HCT116 (cell line): ENCODE measurements at regions not wholly inside any gene's neighbourhood (a gene's known extent, or its start where the extent isn't known, plus 50 kb on each side); places are given as distances from the start of the nearest gene placed in this dataset.

Experiments
- ATAC-seq: fragments of 200-7000 bp; cut with Tn5 transposase; 2 replicates; pipeline ENCODE4 v1.9.1; 2020; ENCODE audit warnings: mild to moderate bottlenecking, moderate library complexity
- BruUV-seq: library from RNA; stranded (reverse); fragments of 400-500 nt; replicated peaks from 2 replicates; lab custom pipeline; 2021; lab: Mats Ljungman, UMichigan
- CTCF ChIA-PET: fragments of 300-600 bp; sonication (Branson Sonifier 250); formaldehyde crosslinking; loops from one replicate; lab custom pipeline; 2021; ENCODE audit warnings: antibody characterized with exemption; lab: Charles Lee
- POLR2A ChIA-PET: fragments of 300-600, 350-600 bp; sonication (Branson Sonifier 250); formaldehyde crosslinking; loops from one replicate; lab custom pipeline; 2021; ENCODE audit warnings: antibody characterized with exemption; lab: Charles Lee
- RAD21 ChIA-PET, 2 experiments: fragments of 300-600 bp; sonication (Branson Sonifier 250); formaldehyde crosslinking; loops; one replicate each; lab custom pipeline; 2023; ENCODE audit warnings: low total read pairs in 2 of 2; ENCODE audit not compliant: uncharacterized antibody in 2 of 2, unreplicated experiment in 2 of 2, low non-redundant PET in 1 of 2; lab: Charles Lee
- DNase-seq: peaks from one replicate; pipeline ENCODE4 v3.0.0-alpha.2; 2010; ENCODE audit warnings: low read depth, low spot score
- H2AFZ ChIP-seq: fragments of 200-600 bp; shearing (Covaris generic), sonication (generic); 2 replicates; pipeline ENCODE4 v1.6.1; 2017; ENCODE audit warnings: low read depth, mixed run types, mixed read lengths, antibody characterized with exemption, low read length; ENCODE audit not compliant: poor library complexity, severe bottlenecking
- H3K27ac ChIP-seq: 2 replicates; pipeline ENCODE4 v1.5.1; 2012; ENCODE audit warnings: low read depth, low read length
- H3K27me3 ChIP-seq: fragments of 200-600 bp; sonication (generic); 2 replicates; pipeline ENCODE4 v1.6.1; 2016; ENCODE audit warnings: mixed run types, low read length, mixed read lengths; ENCODE audit not compliant: insufficient read depth
- H3K36me3 ChIP-seq, 2 experiments: fragments of 200-500 bp in 1 of 2; fragments of 200-600 bp in 1 of 2; sonication (Bioruptor generic) in 1 of 2; sonication (generic) in 1 of 2; 2 replicates each; pipeline versions ENCODE4 v1.5.1 to v1.6.1; 2014 to 2016; ENCODE audit warnings: low read length in 2 of 2, inconsistent platforms in 1 of 2, mixed read lengths in 1 of 2, mixed run types in 1 of 2; ENCODE audit not compliant: insufficient read depth in 2 of 2, control insufficient read depth in 1 of 2
- H3K4me1 ChIP-seq, 2 experiments: fragments of 200-600 bp in 1 of 2; sonication (generic) in 1 of 2; 2 replicates each; pipeline versions ENCODE4 v1.5.1 to v1.6.1; 2012 to 2017; ENCODE audit warnings: low read length in 2 of 2, inconsistent platforms in 1 of 2, mild to moderate bottlenecking in 1 of 2, mixed read lengths in 1 of 2, mixed run types in 1 of 2, moderate library complexity in 1 of 2; ENCODE audit not compliant: insufficient read depth in 2 of 2, control insufficient read depth in 1 of 2
- H3K4me2 ChIP-seq: fragments of 200-600 bp; sonication (generic); 2 replicates; pipeline ENCODE4 v1.6.1; 2017; ENCODE audit warnings: mixed run types, low read length, mixed read lengths
- H3K4me3 ChIP-seq, 2 experiments: fragments of 200-600 bp in 1 of 2; sonication (generic) in 1 of 2; replicated peaks in 1 of 2; 2 replicates each; pipeline ENCODE4 v1.5.1; 2011 to 2016; ENCODE audit warnings: low read length in 2 of 2, control low read depth in 1 of 2, low read depth in 1 of 2, mild to moderate bottlenecking in 1 of 2, mixed read lengths in 1 of 2, mixed run types in 1 of 2
- H3K79me2 ChIP-seq: fragments of 200-600 bp; sonication (generic); 2 replicates; pipeline ENCODE4 v1.6.1; 2017; ENCODE audit warnings: mild to moderate bottlenecking, mixed run types, low read length, moderate library complexity, mixed read lengths; ENCODE audit not compliant: insufficient read depth
- H3K9ac ChIP-seq: fragments of 200-600 bp; sonication (generic); 2 replicates; pipeline ENCODE4 v1.6.1; 2016; ENCODE audit warnings: low read length, mixed read lengths
- H3K9me2 ChIP-seq: fragments of 200-600 bp; sonication (generic), shearing (Covaris generic); 2 replicates; pipeline ENCODE4 v1.6.1; 2017; ENCODE audit warnings: mixed run types, mild to moderate bottlenecking, moderate library complexity; ENCODE audit not compliant: insufficient read depth
- H3K9me3 ChIP-seq, 2 experiments: fragments of 200-500 bp in 1 of 2; fragments of 200-600 bp in 1 of 2; sonication (Bioruptor generic) in 1 of 2; sonication (generic) in 1 of 2; 2 replicates each; pipeline ENCODE4 v1.6.1; 2014 to 2017; ENCODE audit warnings: low read length in 2 of 2, mixed read lengths in 2 of 2, inconsistent platforms in 1 of 2, low read depth in 1 of 2, mild to moderate bottlenecking in 1 of 2, mixed run types in 1 of 2, moderate library complexity in 1 of 2; ENCODE audit not compliant: control insufficient read depth in 1 of 2, insufficient read depth in 1 of 2
- H4K20me1 ChIP-seq: fragments of 200-600 bp; sonication (generic), shearing (Covaris generic); 2 replicates; pipeline ENCODE4 v1.6.1; 2017; ENCODE audit warnings: mixed run types, mild to moderate bottlenecking, moderate library complexity; ENCODE audit not compliant: insufficient read depth
- CEBPB ChIP-seq: IDR thresholded peaks from 2 replicates; pipeline ENCODE4 v1.6.1; 2012; ENCODE audit warnings: low read depth
- ELF1 ChIP-seq: IDR thresholded peaks from 2 replicates; pipeline ENCODE4 v1.6.1; 2012; ENCODE audit warnings: low read depth, borderline replicate concordance
- EZH2 ChIP-seq: fragments of 200-600 bp; sonication (generic); IDR thresholded peaks from 2 replicates; pipeline ENCODE4 v1.6.1; 2017; ENCODE audit warnings: antibody characterized with exemption, mixed run types
- EZH2phosphoT487 ChIP-seq: fragments of 200-600 bp; IDR thresholded peaks from 2 replicates; pipeline ENCODE4 v1.6.1; 2018; ENCODE audit warnings: antibody characterized with exemption, borderline replicate concordance
- FOSL1 ChIP-seq: IDR thresholded peaks from 2 replicates; pipeline ENCODE4 v1.6.1; 2012; ENCODE audit warnings: low read depth
- REST ChIP-seq: IDR thresholded peaks from 2 replicates; pipeline ENCODE4 v1.6.1; 2012; ENCODE audit warnings: low read depth
- SP1 ChIP-seq: IDR thresholded peaks from 2 replicates; pipeline ENCODE4 v1.6.1; 2012; ENCODE audit warnings: low read depth
- TCF7L2 ChIP-seq: IDR thresholded peaks from 2 replicates; pipeline ENCODE4 v1.7.0; 2011; ENCODE audit warnings: borderline replicate concordance, inconsistent platforms; ENCODE audit not compliant: insufficient read depth, insufficient read length; ENCODE audit errors: extremely low read depth
- YY1 ChIP-seq: IDR thresholded peaks from 2 replicates; pipeline ENCODE4 v1.6.1; 2011; ENCODE audit warnings: low read length, low read depth, moderate library complexity, mild to moderate bottlenecking; ENCODE audit not compliant: insufficient replicate concordance; ENCODE audit errors: extremely low read depth
- ZFX ChIP-seq: fragments of 450-650 bp; IDR thresholded peaks from 2 replicates; pipeline ENCODE4 v1.6.1; 2017
- ZNF274 ChIP-seq: fragments of 200-500 bp; sonication (Bioruptor generic); IDR thresholded peaks from 2 replicates; pipeline ENCODE4 v1.6.1; 2014; ENCODE audit warnings: mild to moderate bottlenecking, low read depth, low read length, inconsistent platforms
- intact Hi-C: fragments of 100-400 bp; cut with micrococcal nuclease; formaldehyde crosslinking; loops from 2 replicates; pipeline ENCODE4 v1.10.0; 2022
- TF ChIP-seq, protein P1 (sequence below): IDR thresholded peaks from 2 replicates; pipeline ENCODE4 v1.6.1; 2012

DNA sequence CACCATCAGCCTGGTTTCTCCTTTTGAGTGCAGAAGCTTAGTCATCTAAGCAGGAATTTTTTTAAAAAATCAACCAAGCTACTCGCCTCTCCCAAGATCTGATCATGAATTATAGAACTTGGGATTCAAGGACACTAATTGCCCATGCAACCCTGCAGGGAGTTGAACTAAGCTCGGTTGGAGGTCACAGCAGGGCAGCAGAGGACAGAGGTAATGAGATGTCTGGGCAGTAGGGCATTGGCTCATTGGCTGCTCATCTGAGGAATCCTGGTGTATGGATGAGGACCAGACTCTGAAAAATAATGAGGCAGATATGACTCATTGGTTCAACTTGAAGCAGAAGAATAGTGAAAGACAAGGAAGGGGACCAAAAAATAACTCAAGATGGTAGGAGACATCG, 111.8 kb upstream of the TLE1 start:
- Histone ChIP-seq H3K27ac (no peak overlapping the region), H3K27me3 (no peaks in the 10 kb centered on the region), H3K9ac (no peak overlapping the region), H3K9me2 (no peaks in the 10 kb centered on the region), H3K4me2 (no peak overlapping the region), H3K4me1 (peaks cover 0 to 8% of the 10 kb centered on the region in 2 experiments; a peak in 2 of 4 replicates), H4K20me1 (no peaks in the 10 kb centered on the region), H3K79me2 (no peaks in the 10 kb centered on the region), H3K36me3 (no peaks in the 10 kb centered on the region), H3K4me3 (no peak overlapping the region)
- ATAC-seq: 0 out of 2 replicates have a peak, but pooled peaks have one; percentile 38
- CTCF ChIA-PET: no interaction called here
- TF ChIP-seq ELF1: no peak
- TF ChIP-seq REST: no peak
- TF ChIP-seq FOSL1: no peak
- no peak for TF ChIP-seq YY1
- TF ChIP-seq EZH2: no peak
- TF ChIP-seq, protein P1, sequence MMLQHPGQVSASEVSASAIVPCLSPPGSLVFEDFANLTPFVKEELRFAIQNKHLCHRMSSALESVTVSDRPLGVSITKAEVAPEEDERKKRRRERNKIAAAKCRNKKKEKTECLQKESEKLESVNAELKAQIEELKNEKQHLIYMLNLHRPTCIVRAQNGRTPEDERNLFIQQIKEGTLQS: no peak
- no peak for TF ChIP-seq ZFX
- TF ChIP-seq SP1: no peak
- TF ChIP-seq ZNF274: no peak
- no peak for TF ChIP-seq CEBPB
- TF ChIP-seq TCF7L2: no peak
- TF ChIP-seq EZH2phosphoT487: no peak
- TF ChIP-seq, all 23 proteins: peak for 0
- ChIA-PET RAD21 (no interaction called here), POLR2A (no interaction called here)
- no peak overlapping the region for H2AFZ ChIP-seq
- no peaks in the 10 kb centered on the region for H3K9me3 ChIP-seq
- intact Hi-C loops: no loop called here
- BruUV-seq: no TSS peak
- DNase-seq: no peak
